Gastrocnemius medialis (tissue), 4 donors: ENCODE measurements at regions not wholly inside any gene's neighbourhood (a gene's known extent, or its start where the extent isn't known, plus 50 kb on each side); places are given as distances from the start of the nearest gene placed in this dataset.

ENCODE experiments used
- POLR2A ChIP-seq, 2 donors: fragments of 450-650 bp; IDR thresholded peaks; one replicate each; pipeline ENCODE4 v1.6.1; 2017; ENCODE audit warnings: antibody characterized with exemption in 2 of 2, mild to moderate bottlenecking in 2 of 2, moderate library complexity in 2 of 2
- TF ChIP-seq, protein P1 (sequence below), 5 experiments: fragments of 450-650 bp in 3 of 5; fragments of 200-600 bp in 2 of 5; sonication (generic) in 2 of 5; IDR thresholded peaks in 4 of 5; conservative IDR thresholded peaks in 1 of 5; 1 replicate in 4 of 5; 2 replicates in 1 of 5; pipeline ENCODE4 v1.5.1; 2016 to 2019; ENCODE audit warnings: antibody characterized with exemption in 5 of 5, mild to moderate bottlenecking in 3 of 5, moderate library complexity in 3 of 5

DNA sequence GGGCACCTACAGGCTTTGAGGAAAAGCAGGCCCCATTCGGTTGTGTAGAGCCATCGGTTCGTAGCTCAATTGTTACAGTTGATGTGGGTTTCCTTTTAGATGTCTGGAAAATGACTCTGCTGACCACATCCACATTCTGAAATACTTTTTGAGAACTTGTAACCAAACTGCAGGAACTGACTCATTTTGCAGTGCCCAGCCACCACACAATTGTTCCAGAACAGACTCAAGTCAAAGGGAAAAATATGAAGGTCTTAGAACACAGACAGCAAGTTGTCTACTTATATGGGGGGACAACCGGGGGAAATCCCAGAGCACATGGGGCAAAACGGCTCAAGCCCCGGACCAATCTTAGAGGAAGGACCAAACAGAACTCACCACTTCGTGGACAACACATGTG is 557.6 kb upstream of the DIPK2B start:
- no peak for TF ChIP-seq POLR2A (IDR thresholded peaks at IDR 0.05)
- TF ChIP-seq, protein P1, sequence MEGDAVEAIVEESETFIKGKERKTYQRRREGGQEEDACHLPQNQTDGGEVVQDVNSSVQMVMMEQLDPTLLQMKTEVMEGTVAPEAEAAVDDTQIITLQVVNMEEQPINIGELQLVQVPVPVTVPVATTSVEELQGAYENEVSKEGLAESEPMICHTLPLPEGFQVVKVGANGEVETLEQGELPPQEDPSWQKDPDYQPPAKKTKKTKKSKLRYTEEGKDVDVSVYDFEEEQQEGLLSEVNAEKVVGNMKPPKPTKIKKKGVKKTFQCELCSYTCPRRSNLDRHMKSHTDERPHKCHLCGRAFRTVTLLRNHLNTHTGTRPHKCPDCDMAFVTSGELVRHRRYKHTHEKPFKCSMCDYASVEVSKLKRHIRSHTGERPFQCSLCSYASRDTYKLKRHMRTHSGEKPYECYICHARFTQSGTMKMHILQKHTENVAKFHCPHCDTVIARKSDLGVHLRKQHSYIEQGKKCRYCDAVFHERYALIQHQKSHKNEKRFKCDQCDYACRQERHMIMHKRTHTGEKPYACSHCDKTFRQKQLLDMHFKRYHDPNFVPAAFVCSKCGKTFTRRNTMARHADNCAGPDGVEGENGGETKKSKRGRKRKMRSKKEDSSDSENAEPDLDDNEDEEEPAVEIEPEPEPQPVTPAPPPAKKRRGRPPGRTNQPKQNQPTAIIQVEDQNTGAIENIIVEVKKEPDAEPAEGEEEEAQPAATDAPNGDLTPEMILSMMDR (IDR thresholded peaks at IDR 0.05 in 4 of 5, conservative IDR thresholded peaks at IDR 0.05 in 1 of 5): no peak
